GM21619 (cell line): ENCODE measurements at regions not wholly inside any gene's neighbourhood (a gene's known extent, or its start where the extent isn't known, plus 50 kb on each side); places are given as distances from the start of the nearest gene placed in this dataset.

Source experiments
- ATAC-seq: cut with Tn5 transposase; IDR thresholded peaks from one replicate; pipeline ENCODE4 v1.9.1; 2021; ENCODE audit not compliant: unreplicated experiment

DNA sequence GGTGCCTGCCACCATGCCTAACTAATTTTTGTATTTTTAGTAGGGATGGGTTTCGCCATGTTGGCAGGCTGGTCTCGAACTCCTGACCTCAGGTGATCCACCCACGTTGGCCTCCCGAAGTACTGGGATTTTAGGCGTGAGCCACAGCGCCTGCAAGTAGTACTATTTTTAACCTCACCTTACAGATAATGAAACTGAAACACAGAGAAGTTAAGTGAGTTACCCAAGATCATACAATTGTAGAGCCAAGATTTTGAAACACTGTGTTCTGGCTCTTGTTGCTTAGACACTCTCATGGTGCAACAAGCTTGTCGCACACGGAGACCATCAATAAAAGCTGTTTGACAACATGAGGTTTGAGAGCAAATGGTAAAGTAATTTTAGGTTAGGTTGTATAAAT, 159.1 kb upstream of the LMNTD1 start:
- peak; percentile 57 for ATAC-seq

DNA sequence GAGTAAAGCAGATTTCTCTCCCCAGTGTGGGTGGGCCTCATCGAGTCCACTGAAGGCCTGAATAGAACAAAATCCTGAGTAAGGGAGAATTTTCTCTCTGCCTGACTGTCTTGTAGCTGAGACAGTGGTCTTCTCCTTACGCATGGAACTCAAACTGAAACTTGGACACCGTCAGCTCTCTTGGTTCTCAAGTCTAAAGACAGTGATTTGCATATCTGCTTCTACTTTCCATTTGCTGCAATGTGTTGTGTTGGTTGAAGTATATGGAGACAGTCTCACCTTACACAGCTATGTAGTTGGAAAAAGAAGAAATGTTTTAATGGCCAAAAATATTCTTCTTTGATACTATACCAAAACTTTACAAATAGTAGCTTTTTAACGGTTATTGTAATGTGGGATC, 160.2 kb upstream of the LMNTD1 start:
- ATAC-seq = peak; percentile 99

- ATAC-seq = no peak
Measured at GRCh38 chr12:25714198-25714984, 161.3 kb upstream of the LMNTD1 start.

DNA sequence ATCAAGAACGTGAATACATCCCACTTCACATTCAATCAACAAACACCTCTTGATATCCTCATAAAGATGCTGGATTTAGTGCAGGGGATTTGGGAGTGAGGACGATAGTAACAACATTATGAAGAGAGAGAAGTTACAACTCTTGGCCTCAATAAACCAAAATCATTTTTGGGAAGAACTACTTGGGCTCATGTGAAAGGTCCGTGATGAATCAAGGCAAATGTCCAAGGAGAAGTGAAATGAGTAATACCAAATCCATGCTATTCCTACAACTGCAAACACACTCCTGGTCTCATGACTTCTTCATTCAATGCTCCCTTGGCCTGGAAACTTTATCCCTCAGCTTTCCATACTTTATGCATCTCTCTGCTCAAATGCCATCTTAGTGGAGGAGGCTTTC, 162.0 kb upstream of the LMNTD1 start:
- no peak for ATAC-seq

GRCh38 chr12:25716842-25717241, 163.8 kb upstream of the LMNTD1 start:
- no peak for ATAC-seq

DNA sequence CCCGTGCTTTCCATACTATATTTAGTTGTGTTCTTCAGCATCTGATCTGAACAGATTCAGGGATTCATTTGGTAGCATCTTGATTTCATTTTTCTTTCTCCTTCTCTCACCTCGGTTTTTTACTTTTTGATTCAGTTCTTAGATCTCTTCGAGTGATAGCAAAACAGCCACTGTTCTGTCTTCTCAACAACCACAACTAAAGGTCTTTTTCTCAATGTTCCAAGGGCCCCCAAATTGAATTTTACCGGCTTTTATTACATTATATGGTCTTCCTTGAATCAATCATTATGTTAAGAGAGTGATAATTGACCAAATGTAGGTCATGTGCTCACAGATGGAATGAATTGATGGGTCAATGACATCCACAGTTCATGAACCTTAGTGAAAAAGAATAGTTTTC, 164.5 kb upstream of the LMNTD1 start:
- ATAC-seq = no peak

- no peak for ATAC-seq
Measured at GRCh38 chr12:25718081-25718731, 165.1 kb upstream of the LMNTD1 start.

- ATAC-seq = no peak
Measured at GRCh38 chr12:25719505-25719904, 166.4 kb upstream of the LMNTD1 start.

DNA sequence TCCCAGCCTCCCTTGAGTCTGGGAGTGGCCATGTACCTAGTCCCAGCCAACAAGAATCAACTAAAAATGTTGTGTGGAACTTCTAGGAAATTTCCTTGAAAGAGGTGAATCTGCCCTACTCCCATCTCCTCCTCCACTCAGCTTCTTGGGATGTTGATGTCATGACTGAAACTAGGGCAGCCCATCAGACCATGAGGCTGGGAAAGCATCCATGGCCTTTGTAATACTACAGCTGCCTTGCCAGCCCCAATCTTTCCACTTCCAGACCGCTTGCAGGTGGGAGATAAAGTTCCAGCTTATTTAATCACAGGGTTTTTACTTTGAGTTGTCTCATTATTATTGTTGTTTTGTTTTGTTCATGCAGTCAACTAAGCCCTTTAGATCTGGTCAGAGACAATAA, 170.3 kb upstream of the LMNTD1 start:
- ATAC-seq = no peak

- ATAC-seq = no peak
Measured at GRCh38 chr12:25723921-25724491, 170.9 kb upstream of the LMNTD1 start.

DNA sequence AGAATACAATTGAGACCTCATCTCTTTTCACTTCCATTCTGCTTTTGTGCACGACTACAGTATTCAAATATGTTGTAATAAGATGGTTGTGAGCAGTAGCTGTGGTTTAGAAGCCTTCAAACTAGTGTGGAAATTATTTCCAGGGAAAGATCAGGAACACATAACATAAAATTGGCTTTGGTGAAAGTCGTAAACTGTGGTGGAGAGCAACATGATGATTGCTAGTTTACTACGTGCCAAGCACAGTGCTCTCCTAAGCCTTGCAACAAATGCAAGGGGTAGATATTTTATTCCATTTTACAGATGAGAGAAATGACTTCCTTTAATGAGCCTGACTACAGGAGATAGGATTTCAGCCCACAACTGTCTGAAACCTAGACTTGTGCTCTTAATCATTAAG, 172.4 kb upstream of the LMNTD1 start:
- no peak for ATAC-seq

GRCh38 chr12:25725931-25726330, 172.8 kb upstream of the LMNTD1 start:
- no peak for ATAC-seq

- no peak for ATAC-seq
Measured at GRCh38 chr12:25728056-25728595, 175.0 kb upstream of the LMNTD1 start.

- ATAC-seq = no peak
Measured at GRCh38 chr12:25730489-25731349, 177.6 kb upstream of the LMNTD1 start.

DNA sequence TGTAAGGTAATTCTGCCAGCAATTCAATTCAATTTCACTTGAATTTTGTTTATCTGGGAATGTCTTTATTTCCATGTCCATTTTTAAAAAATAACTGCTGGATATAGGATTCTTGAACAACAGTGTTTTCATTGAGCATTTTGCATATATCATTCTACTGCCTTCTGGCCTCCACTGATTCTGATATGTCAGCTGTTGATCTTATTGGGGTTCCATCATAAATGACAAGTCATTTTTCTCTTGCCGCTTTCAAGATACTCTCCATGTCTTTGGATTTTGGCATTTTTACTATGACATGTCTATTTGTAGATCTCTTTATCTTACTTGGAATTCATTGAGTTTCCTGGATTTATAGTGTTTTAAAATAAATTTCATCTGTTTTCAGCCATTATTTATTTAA, 180.5 kb upstream of the LMNTD1 start:
- no peak for ATAC-seq

GRCh38 chr12:25734529-25735180, 181.6 kb upstream of the LMNTD1 start:
- ATAC-seq = peak; percentile 71

DNA sequence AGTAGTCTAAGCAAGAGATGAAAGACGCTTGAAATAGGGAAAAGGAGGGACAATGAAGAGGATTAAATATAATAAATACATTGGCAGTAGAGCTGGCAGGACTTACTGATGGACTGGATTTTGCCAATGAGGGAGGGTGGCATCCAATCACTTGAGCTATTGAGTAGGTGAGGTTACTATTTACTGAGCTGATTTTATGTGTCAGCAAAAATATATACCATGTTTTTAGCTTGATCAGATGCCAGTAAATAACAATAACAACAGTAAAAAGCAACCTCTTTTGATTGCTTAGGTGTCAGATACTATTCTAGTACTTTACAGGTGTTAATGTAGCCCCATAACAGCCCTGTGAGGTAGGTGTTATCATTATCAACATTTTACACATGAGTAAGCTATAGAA, 187.5 kb upstream of the LMNTD1 start:
- no peak for ATAC-seq

GRCh38 chr12:25741917-25742316, 188.8 kb upstream of the LMNTD1 start:
- no peak for ATAC-seq

GRCh38 chr12:25743679-25744215, 190.7 kb upstream of the LMNTD1 start:
- no peak for ATAC-seq

GRCh38 chr12:25744313-25744712, 191.2 kb upstream of the LMNTD1 start:
- ATAC-seq = no peak
